Mucosa of descending colon (tissue), 3 donors: ENCODE measurements at regions not wholly inside any gene's neighbourhood (a gene's known extent, or its start where the extent isn't known, plus 50 kb on each side); places are given as distances from the start of the nearest gene placed in this dataset.

ENCODE experiments used
- ATAC-seq: fragments of 200-7000 bp; cut with Tn5 transposase; one replicate; pipeline ENCODE4 v1.9.1; 2020; ENCODE audit warnings: mild to moderate bottlenecking, moderate library complexity
- DNase-seq, 3 donors: peaks; one replicate each; pipeline ENCODE4 v3.0.0-alpha.2; 2020
- H3K36me3 ChIP-seq: fragments of 200-600 bp; one replicate; pipeline ENCODE4 v1.8.0; 2021; ENCODE audit warnings: low read depth, mild to moderate bottlenecking
- H3K4me1 ChIP-seq: fragments of 200-600 bp; one replicate; pipeline ENCODE4 v1.8.0; 2021; ENCODE audit warnings: low read depth, mild to moderate bottlenecking
- H3K4me3 ChIP-seq: fragments of 200-600 bp; one replicate; pipeline ENCODE4 v1.8.0; 2021; ENCODE audit warnings: mild to moderate bottlenecking
- H3K9me3 ChIP-seq: fragments of 200-600 bp; one replicate; pipeline ENCODE4 v1.8.0; 2021; ENCODE audit warnings: mild to moderate bottlenecking
- CTCF ChIP-seq: fragments of 200-600 bp; IDR thresholded peaks from one replicate; pipeline ENCODE4 v1.8.0; 2022; ENCODE audit warnings: antibody characterized with exemption, mild to moderate bottlenecking
- intact Hi-C, 2 donors: fragments of 100-400 bp; cut with DNase I in 1 of 2; cut with micrococcal nuclease in 1 of 2; formaldehyde crosslinking; loops; one replicate each; pipeline versions ENCODE4 v1.11.0 to v1.11.1; 2022; cut with DNase I, micrococcal nuclease
- donor health status: DM: no; HTN: no; CAD: no; lungs with moderate emphysema.
- donor health status: DM: no; HTN: no; CAD: no.
- donor health status: DM: no; HTN: yes; CAD: no.

- no peaks in the 10 kb centered on the region for H3K36me3 ChIP-seq
- no peak for ATAC-seq
- no peaks in the 10 kb centered on the region for H3K4me1 ChIP-seq
- no peak overlapping the region for H3K4me3 ChIP-seq
- H3K9me3 ChIP-seq, result no peaks in the 10 kb centered on the region
- intact Hi-C loops, result no loop called here
- TF ChIP-seq CTCF, result no peak
- no peak for DNase-seq
These were observed 397.1 kb upstream of the ZNF804A start for GRCh38 chr2:184201246-184201645.

GRCh38 chr2:184203661-184204060, 394.7 kb upstream of the ZNF804A start:
- intact Hi-C loops, result no loop called here
- no peak for ATAC-seq

GRCh38 chr2:184205048-184205596, 393.2 kb upstream of the ZNF804A start:
- intact Hi-C loops, result no loop called here
- no peaks in the 10 kb centered on the region for H3K4me1 ChIP-seq
- no peak for TF ChIP-seq CTCF
- ATAC-seq (no peak), DNase-seq (no peak)
- no peaks in the 10 kb centered on the region for H3K9me3 ChIP-seq
- no peaks in the 10 kb centered on the region for H3K36me3 ChIP-seq
- H3K4me3 ChIP-seq, result no peak overlapping the region

More at GRCh38 chr2:184203661-184204060, 394.7 kb upstream of the ZNF804A start:
- H3K9me3 ChIP-seq, result no peaks in the 10 kb centered on the region
- no peak for TF ChIP-seq CTCF
- H3K4me3 ChIP-seq, result no peak overlapping the region
- H3K4me1 ChIP-seq, result no peaks in the 10 kb centered on the region
- no peak for DNase-seq
- H3K36me3 ChIP-seq, result no peaks in the 10 kb centered on the region

- no peaks in the 10 kb centered on the region for H3K4me1 ChIP-seq
These were observed 392.3 kb upstream of the ZNF804A start for GRCh38 chr2:184206045-184206444.

GRCh38 chr2:184210329-184210728, 388.0 kb upstream of the ZNF804A start:
- Histone ChIP-seq H3K9me3 (no peaks in the 10 kb centered on the region), H3K36me3 (no peaks in the 10 kb centered on the region), H3K4me1 (no peaks in the 10 kb centered on the region), H3K4me3 (no peak overlapping the region)
- no peak for DNase-seq
- TF ChIP-seq CTCF, result no peak
- ATAC-seq, result no peak
- intact Hi-C loops, result no loop called here

More at GRCh38 chr2:184206045-184206444, 392.3 kb upstream of the ZNF804A start:
- TF ChIP-seq CTCF, result no peak
- intact Hi-C loops, result no loop called here
- Histone ChIP-seq H3K9me3 (no peaks in the 10 kb centered on the region), H3K36me3 (no peaks in the 10 kb centered on the region), H3K4me3 (no peak overlapping the region)
- DNase-seq, result no peak
- ATAC-seq, result no peak

GRCh38 chr2:184215745-184216144, 382.6 kb upstream of the ZNF804A start:
- H3K9me3 ChIP-seq, result no peaks in the 10 kb centered on the region
- DNase-seq, result no peak
- H3K36me3 ChIP-seq, result no peaks in the 10 kb centered on the region
- TF ChIP-seq CTCF, result no peak
- intact Hi-C loops, result no loop called here
- ATAC-seq, result no peak
- H3K4me1 ChIP-seq, result no peaks in the 10 kb centered on the region
- no peak overlapping the region for H3K4me3 ChIP-seq
